Cardiac fibroblast (primary cell): ENCODE measurements at regions not wholly inside any gene's neighbourhood (a gene's known extent, or its start where the extent isn't known, plus 50 kb on each side); places are given as distances from the start of the nearest gene placed in this dataset.

Source experiments
- DNase-seq, 2 donors: peaks; one replicate each; pipeline versions ENCODE4 v3.0.0 to v3.0.0-alpha.2; 2010; ENCODE audit warnings: low read depth in 2 of 2
- H3K4me3 ChIP-seq, 2 donors: replicated peaks in 1 of 2; 1 replicate in 1 of 2; 2 replicates in 1 of 2; pipeline ENCODE4 v1.5.1; 2011; ENCODE audit warnings: low read depth in 2 of 2, low read length in 2 of 2, mild to moderate bottlenecking in 2 of 2, moderate library complexity in 1 of 2
- CTCF ChIP-seq: IDR thresholded peaks from one replicate; pipeline ENCODE4 v1.5.1; 2011; ENCODE audit warnings: low read depth, mild to moderate bottlenecking, low read length, inconsistent platforms

DNA sequence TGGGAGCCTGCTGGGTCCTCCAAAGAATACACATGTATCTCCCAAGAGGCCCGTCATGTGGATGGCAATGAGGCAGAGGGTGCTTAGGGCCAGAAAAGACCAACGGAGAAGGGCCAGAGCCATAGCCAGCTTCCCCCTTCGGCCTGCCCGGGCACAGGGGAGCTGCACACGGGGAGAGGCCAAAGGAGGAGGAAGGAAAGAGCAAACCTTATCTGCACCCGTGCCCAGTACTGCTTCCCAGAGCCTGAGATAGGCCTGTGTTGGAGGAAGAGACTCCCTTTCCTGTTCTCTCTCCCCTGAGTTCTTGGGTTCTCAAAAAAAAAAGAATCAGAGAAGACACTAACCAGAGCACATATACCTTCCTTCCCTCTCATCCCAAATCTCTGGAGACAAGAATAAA lies 250.3 kb downstream of the ANAPC1 start:
- no peak for TF ChIP-seq CTCF
- H3K4me3 ChIP-seq: no peak overlapping the region
- DNase-seq: no peak

DNA sequence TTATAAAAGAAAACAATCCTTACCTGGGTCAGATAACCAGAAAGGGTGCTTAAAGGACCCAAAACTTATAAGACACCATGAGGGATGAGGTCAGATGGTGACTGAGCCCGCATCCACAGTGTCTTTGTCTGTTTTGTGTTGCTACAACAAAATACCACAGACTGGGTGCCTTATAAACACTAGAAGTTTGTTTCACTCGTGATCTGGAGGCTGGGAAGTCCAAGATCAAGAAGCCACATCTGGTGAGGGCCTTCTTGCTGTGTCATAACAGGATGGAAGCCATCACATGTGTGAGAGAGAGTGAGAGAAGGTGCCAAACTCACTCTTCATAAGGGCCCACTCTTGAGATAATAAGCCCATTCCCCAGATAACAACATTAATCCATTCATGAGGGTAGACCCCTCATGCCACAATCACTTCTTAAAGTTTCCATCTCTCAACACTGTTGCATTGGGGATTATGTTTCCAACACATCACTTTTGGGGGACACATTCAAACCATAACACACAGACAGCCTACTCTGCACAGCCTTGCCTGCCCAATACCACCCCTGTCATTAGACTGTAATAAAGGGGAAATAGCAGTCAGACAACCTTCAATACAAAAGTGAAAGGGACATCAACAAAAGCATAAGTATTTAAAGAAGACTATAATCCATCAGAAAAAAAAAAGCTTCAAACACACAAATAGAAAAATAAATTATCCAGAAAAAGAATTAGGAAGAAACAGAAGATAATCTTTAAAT lies 249.8 kb downstream of the ANAPC1 start:
- TF ChIP-seq CTCF: no peak
- DNase-seq: peak; percentile 20 to 37
- H3K4me3 ChIP-seq: no peak overlapping the region

DNA sequence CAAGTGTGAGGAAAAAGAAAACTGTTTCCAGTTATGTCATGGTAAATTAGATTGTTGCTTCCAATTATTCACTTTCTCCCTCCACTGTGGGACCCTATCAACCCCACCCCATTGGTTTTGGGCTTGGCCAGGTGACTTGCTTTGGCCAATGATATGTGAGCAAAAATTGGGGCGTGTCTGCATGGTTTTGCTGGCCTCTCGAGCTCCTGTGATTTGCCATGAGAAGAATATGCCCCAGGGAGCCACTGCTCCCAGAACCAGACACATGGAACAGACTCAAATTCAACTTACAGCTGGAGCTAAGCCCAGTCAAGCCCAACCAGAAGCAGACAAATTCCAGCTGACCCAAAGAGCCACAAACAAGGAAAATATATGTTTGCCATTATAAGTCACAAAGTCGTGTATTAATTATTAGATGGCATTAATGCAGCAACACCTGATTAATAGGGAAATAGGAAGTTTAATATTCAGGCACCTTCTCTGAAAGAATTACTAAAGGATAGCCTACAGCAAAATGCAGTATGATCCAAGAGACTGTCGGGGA lies 248.9 kb downstream of the ANAPC1 start:
- no peak for TF ChIP-seq CTCF
- H3K4me3 ChIP-seq: no peak overlapping the region
- DNase-seq: peak; percentile 43 to 69

DNA sequence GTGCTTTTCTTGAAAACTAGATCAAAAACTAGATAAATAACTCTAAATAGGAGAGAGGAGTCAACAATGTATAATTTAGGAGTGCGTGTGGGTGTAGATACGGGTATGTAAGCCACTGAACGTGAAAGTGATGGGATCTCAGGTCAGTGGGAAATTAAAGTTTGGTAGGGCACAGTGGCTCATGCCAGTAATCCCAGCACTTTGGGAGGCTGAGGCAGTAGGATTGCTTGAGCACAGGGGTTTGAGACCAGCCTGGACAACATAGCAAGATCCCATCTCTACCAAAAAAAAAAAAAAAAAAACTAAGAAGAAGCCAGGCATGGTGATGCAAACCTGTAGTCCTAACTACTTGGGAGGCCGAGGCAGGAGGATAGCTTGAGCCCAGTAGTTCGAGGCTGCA lies 247.1 kb downstream of the ANAPC1 start:
- no peak overlapping the region for H3K4me3 ChIP-seq
- no peak for DNase-seq
- TF ChIP-seq CTCF: no peak

GRCh38 chr2:111638274-111638877 lies 245.6 kb downstream of the ANAPC1 start:
- DNase-seq: peak in 1 of 2 donors; percentile 9
- no peak for TF ChIP-seq CTCF
- no peak overlapping the region for H3K4me3 ChIP-seq

DNA sequence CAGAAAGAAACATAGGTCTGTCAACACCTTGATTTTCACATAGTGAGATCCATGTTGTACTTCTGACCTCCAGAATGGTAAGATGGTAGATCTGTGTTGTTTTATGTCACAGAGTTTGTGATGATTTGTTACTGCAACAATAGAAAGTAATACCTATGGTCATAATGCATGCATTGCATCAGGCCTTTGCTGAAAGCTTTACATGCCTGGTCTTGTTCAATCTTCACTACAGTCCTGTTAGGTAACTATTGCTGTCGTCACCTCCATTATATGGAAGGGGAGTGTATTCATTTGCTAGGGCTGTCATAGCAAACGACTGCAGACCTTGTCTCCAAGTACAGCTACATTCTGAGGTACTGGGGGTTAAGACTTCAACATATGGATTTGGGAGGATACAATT lies 243.5 kb downstream of the ANAPC1 start:
- no peak overlapping the region for H3K4me3 ChIP-seq
- no peak for DNase-seq
- TF ChIP-seq CTCF: no peak
